Nephron progenitor cell (in vitro differentiated cells): ENCODE measurements at regions not wholly inside any gene's neighbourhood (a gene's known extent, or its start where the extent isn't known, plus 50 kb on each side); places are given as distances from the start of the nearest gene placed in this dataset.

Experiments
- DNase-seq: peaks from one replicate; pipeline ENCODE4 v3.0.0; 2021
- H3K27ac Mint-ChIP-seq: 2 replicates; pipeline ENCODE4 v1.8.0; 2021; ENCODE audit warnings: mild to moderate bottlenecking, moderate library complexity, mixed read lengths
- H3K27me3 Mint-ChIP-seq: 2 replicates; pipeline ENCODE4 v1.8.0; 2021; ENCODE audit warnings: mild to moderate bottlenecking, low read depth, mixed read lengths; ENCODE audit not compliant: poor library complexity
- H3K36me3 Mint-ChIP-seq: 2 replicates; pipeline ENCODE4 v1.8.0; 2021; ENCODE audit warnings: low read depth, mixed read lengths
- H3K4me1 Mint-ChIP-seq: 2 replicates; pipeline ENCODE4 v1.8.0; 2021; ENCODE audit warnings: mixed read lengths
- H3K4me3 Mint-ChIP-seq: 2 replicates; pipeline ENCODE4 v1.8.0; 2021; ENCODE audit warnings: mild to moderate bottlenecking, moderate library complexity, mixed read lengths
- H3K9me3 Mint-ChIP-seq: 2 replicates; pipeline ENCODE4 v1.8.0; 2021; ENCODE audit warnings: mild to moderate bottlenecking, moderate library complexity, mixed read lengths
- CTCF ChIP-seq: fragments of 200-600 bp; sonication (generic); IDR thresholded peaks from 2 replicates; pipeline ENCODE4 v1.5.0; 2021; ENCODE audit warnings: antibody characterized with exemption

- no peak for TF ChIP-seq CTCF
- no peaks in the 10 kb centered on the region for H3K9me3 Mint-ChIP-seq
- H3K27ac Mint-ChIP-seq = no peak overlapping the region
- no peaks in the 10 kb centered on the region for H3K36me3 Mint-ChIP-seq
- H3K27me3 Mint-ChIP-seq = peaks cover 17% of the 10 kb centered on the region
- no peak overlapping the region for H3K4me3 Mint-ChIP-seq
- no peak for DNase-seq
- H3K4me1 Mint-ChIP-seq = peaks cover 14% of the 10 kb centered on the region
Observed at GRCh38 chr22:48551716-48552268, 1275.9 kb downstream of the BRD1 start.

GRCh38 chr22:48551061-48551460 is 1276.6 kb downstream of the BRD1 start:
- TF ChIP-seq CTCF = no peak
- no peaks in the 10 kb centered on the region for H3K36me3 Mint-ChIP-seq
- peaks cover 21% of the 10 kb centered on the region for H3K27me3 Mint-ChIP-seq
- no peaks in the 10 kb centered on the region for H3K9me3 Mint-ChIP-seq
- H3K27ac Mint-ChIP-seq = no peak overlapping the region
- H3K4me1 Mint-ChIP-seq = peaks cover 14% of the 10 kb centered on the region
- DNase-seq = no peak
- no peak overlapping the region for H3K4me3 Mint-ChIP-seq

GRCh38 chr22:48548391-48548790 is 1279.3 kb downstream of the BRD1 start:
- no peak for TF ChIP-seq CTCF
- no peak for DNase-seq
- H3K4me1 Mint-ChIP-seq = peaks cover 10% of the 10 kb centered on the region
- H3K4me3 Mint-ChIP-seq = no peak overlapping the region
- no peaks in the 10 kb centered on the region for H3K9me3 Mint-ChIP-seq
- no peaks in the 10 kb centered on the region for H3K36me3 Mint-ChIP-seq
- H3K27ac Mint-ChIP-seq = no peak overlapping the region
- H3K27me3 Mint-ChIP-seq = peaks cover 13% of the 10 kb centered on the region

- Mint-ChIP-seq H3K4me1 (peaks cover 10% of the 10 kb centered on the region), H3K36me3 (no peaks in the 10 kb centered on the region), H3K4me3 (no peak overlapping the region), H3K27ac (no peak overlapping the region), H3K9me3 (no peaks in the 10 kb centered on the region), H3K27me3 (peaks cover 13% of the 10 kb centered on the region)
- no peak for TF ChIP-seq CTCF
- no peak for DNase-seq
Observed at GRCh38 chr22:48547971-48548370, 1279.7 kb downstream of the BRD1 start.

- H3K9me3 Mint-ChIP-seq = no peaks in the 10 kb centered on the region
- peaks cover 14% of the 10 kb centered on the region for H3K4me1 Mint-ChIP-seq
- DNase-seq = no peak
- H3K36me3 Mint-ChIP-seq = no peaks in the 10 kb centered on the region
- no peak overlapping the region for H3K4me3 Mint-ChIP-seq
- peaks cover 16% of the 10 kb centered on the region for H3K27me3 Mint-ChIP-seq
- no peak for TF ChIP-seq CTCF
- H3K27ac Mint-ChIP-seq = no peak overlapping the region
Observed at GRCh38 chr22:48546653-48547424, 1280.8 kb downstream of the BRD1 start.

- no peak overlapping the region for H3K27ac Mint-ChIP-seq
- no peaks in the 10 kb centered on the region for H3K36me3 Mint-ChIP-seq
- H3K27me3 Mint-ChIP-seq = peaks cover 16% of the 10 kb centered on the region
- DNase-seq = no peak
- H3K4me1 Mint-ChIP-seq = peaks cover 14% of the 10 kb centered on the region
- no peak for TF ChIP-seq CTCF
- H3K9me3 Mint-ChIP-seq = no peaks in the 10 kb centered on the region
- H3K4me3 Mint-ChIP-seq = no peak overlapping the region
Observed at GRCh38 chr22:48545987-48546386, 1281.7 kb downstream of the BRD1 start.
